ENCODE measurements at regions not wholly inside any gene's neighbourhood (a gene's known extent, or its start where the extent isn't known, plus 50 kb on each side); places are given as distances from the start of the nearest gene placed in this dataset.

DNA sequence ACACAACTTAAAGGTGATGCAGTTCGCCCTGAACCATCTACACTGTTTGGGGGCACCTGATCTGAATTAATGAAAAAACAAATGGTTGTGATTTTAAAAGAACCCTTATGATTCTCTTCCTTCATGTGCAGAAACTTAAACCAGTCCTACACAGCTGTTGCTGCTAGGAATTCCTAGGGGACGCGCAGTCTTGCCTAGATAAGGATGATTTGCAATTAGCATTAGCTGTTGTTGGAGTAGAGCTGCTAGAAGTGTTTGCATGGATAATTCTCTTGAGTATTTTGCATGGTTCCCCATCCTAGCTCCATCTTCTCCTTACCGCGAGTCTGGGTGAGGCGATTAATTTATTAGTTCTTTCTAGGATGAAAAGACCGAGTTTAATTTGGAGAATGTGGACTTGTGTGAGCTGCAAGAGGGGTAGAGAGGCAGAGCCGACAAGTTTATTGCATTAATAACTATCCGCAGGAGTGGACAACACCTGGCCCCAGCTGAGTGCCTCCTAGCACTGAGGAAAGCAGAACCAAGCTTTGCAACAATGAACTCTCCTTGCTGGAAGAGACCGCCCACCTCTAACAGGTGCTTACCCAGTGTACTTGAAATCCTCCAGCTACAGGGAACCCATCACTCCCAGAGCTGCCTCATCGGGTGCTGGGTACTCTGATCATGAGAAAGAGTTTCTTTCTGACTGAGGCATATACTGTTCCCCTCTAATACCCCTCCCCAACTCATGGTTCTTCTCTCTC, 75.0 kb upstream of the WNT7A start:
- intact Hi-C loops (cut with micrococcal nuclease; ENCODE audit: unreplicated experiment) = no loop called here
- BruUV-seq (replicated peaks) = no TSS peak
- H3K4me1 Mint-ChIP-seq (ENCODE audit: low read depth, unreplicated experiment) = no peaks in the 10 kb centered on the region
- CTCF ChIA-PET = no interaction called here
- no peak overlapping the region for H3K4me3 Mint-ChIP-seq (ENCODE audit: low read depth, unreplicated experiment)
- TF ChIP-seq, protein P1, sequence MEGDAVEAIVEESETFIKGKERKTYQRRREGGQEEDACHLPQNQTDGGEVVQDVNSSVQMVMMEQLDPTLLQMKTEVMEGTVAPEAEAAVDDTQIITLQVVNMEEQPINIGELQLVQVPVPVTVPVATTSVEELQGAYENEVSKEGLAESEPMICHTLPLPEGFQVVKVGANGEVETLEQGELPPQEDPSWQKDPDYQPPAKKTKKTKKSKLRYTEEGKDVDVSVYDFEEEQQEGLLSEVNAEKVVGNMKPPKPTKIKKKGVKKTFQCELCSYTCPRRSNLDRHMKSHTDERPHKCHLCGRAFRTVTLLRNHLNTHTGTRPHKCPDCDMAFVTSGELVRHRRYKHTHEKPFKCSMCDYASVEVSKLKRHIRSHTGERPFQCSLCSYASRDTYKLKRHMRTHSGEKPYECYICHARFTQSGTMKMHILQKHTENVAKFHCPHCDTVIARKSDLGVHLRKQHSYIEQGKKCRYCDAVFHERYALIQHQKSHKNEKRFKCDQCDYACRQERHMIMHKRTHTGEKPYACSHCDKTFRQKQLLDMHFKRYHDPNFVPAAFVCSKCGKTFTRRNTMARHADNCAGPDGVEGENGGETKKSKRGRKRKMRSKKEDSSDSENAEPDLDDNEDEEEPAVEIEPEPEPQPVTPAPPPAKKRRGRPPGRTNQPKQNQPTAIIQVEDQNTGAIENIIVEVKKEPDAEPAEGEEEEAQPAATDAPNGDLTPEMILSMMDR (IDR thresholded peaks at IDR 0.05; ENCODE audit: unreplicated experiment) = no peak
- no peak for DNase-seq
- no peak overlapping the region for H3K27ac Mint-ChIP-seq (ENCODE audit: unreplicated experiment)
- peaks cover under 1% of the 10 kb centered on the region for H3K9me3 Mint-ChIP-seq (ENCODE audit: low read depth, unreplicated experiment)
- no peaks in the 10 kb centered on the region for H3K36me3 Mint-ChIP-seq (ENCODE audit: insufficient read depth, unreplicated experiment)
- H3K27me3 Mint-ChIP-seq (ENCODE audit: unreplicated experiment) = no peaks in the 10 kb centered on the region

DNA sequence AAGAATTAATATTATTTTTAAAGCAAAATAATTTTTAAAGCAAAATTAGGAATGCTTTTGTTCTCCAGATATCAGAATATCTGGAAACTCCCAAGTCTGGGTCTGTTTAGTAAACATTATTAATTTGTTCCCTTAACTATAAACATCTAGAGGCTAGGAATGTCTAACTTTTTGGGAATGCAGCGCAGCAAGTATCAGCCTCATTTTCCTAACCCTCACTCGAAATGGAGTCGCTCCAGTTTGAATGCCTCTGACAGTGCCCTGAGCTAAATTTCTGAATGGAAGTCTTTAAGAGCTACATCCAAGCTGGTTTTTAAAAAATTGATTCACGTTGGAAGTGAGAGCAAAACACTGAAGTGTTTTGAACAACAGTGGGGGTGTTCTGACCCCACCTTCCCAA, 74.4 kb upstream of the WNT7A start:
- TF ChIP-seq, protein P1 (IDR thresholded peaks at IDR 0.05; ENCODE audit: unreplicated experiment) = no peak
- no TSS peak for BruUV-seq (replicated peaks)
- no peaks in the 10 kb centered on the region for H3K4me1 Mint-ChIP-seq (ENCODE audit: low read depth, unreplicated experiment)
- H3K36me3 Mint-ChIP-seq (ENCODE audit: insufficient read depth, unreplicated experiment) = no peaks in the 10 kb centered on the region
- no peaks in the 10 kb centered on the region for H3K9me3 Mint-ChIP-seq (ENCODE audit: low read depth, unreplicated experiment)
- CTCF ChIA-PET = no interaction called here
- DNase-seq = no peak
- H3K27me3 Mint-ChIP-seq (ENCODE audit: unreplicated experiment) = no peaks in the 10 kb centered on the region
- H3K27ac Mint-ChIP-seq (ENCODE audit: unreplicated experiment) = no peak overlapping the region
- no peak overlapping the region for H3K4me3 Mint-ChIP-seq (ENCODE audit: low read depth, unreplicated experiment)
- intact Hi-C loops (cut with micrococcal nuclease; ENCODE audit: unreplicated experiment) = no loop called here

DNA sequence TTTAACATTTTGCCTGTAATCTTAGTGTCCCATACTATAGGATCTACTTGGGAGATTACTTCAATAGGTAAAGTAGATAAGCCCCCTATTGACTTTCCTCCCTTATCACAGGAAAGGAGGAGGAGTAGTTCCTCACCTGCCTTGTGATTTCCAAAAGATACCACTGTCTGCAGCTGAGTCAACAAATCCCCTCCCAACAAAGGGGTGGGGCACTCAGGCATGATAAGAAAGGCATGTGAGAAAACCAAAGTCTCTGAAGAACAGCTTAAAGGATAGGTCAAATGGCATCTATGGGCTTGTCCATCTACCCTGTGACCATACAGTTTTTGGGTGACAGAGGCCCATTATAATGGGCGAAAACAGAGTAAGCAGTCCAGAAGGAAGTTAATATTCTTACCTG, 71.3 kb upstream of the WNT7A start:
- intact Hi-C loops (cut with micrococcal nuclease; ENCODE audit: unreplicated experiment) = no loop called here
- peaks cover 4% of the 10 kb centered on the region for H3K9me3 Mint-ChIP-seq (ENCODE audit: low read depth, unreplicated experiment)
- TF ChIP-seq, protein P1 (IDR thresholded peaks at IDR 0.05; ENCODE audit: unreplicated experiment) = no peak
- no peak overlapping the region for H3K27ac Mint-ChIP-seq (ENCODE audit: unreplicated experiment)
- no TSS peak for BruUV-seq (replicated peaks)
- no peak overlapping the region for H3K4me3 Mint-ChIP-seq (ENCODE audit: low read depth, unreplicated experiment)
- no peak for DNase-seq
- CTCF ChIA-PET = no interaction called here
- no peaks in the 10 kb centered on the region for H3K4me1 Mint-ChIP-seq (ENCODE audit: low read depth, unreplicated experiment)
- H3K27me3 Mint-ChIP-seq (ENCODE audit: unreplicated experiment) = no peaks in the 10 kb centered on the region
- no peaks in the 10 kb centered on the region for H3K36me3 Mint-ChIP-seq (ENCODE audit: insufficient read depth, unreplicated experiment)

DNA sequence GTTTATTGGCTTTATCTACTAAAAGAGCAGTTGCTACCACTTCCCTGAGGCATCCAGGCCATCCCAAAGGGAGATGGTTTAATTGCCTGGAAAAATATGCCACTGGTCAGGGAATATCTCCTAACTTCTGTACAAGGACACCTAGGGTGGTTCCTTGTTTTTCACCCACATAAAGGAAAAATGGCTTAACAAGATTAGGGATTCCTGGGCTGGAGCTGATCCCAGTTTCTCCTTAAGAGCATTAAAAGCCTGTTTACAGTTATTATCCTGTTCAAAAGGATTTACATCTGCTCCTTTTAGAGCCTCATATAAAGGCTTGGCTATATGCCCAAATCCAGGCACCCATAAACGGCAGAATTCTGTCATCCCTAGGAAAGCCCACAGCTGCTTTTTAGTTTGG, 70.2 kb upstream of the WNT7A start:
- BruUV-seq (replicated peaks) = no TSS peak
- H3K4me1 Mint-ChIP-seq (ENCODE audit: low read depth, unreplicated experiment) = no peaks in the 10 kb centered on the region
- no peak for DNase-seq
- H3K27me3 Mint-ChIP-seq (ENCODE audit: unreplicated experiment) = no peaks in the 10 kb centered on the region
- H3K36me3 Mint-ChIP-seq (ENCODE audit: insufficient read depth, unreplicated experiment) = no peaks in the 10 kb centered on the region
- H3K9me3 Mint-ChIP-seq (ENCODE audit: low read depth, unreplicated experiment) = peaks cover 6% of the 10 kb centered on the region
- intact Hi-C loops (cut with micrococcal nuclease; ENCODE audit: unreplicated experiment) = no loop called here
- TF ChIP-seq, protein P1 (IDR thresholded peaks at IDR 0.05; ENCODE audit: unreplicated experiment) = no peak
- CTCF ChIA-PET = no interaction called here
- no peak overlapping the region for H3K4me3 Mint-ChIP-seq (ENCODE audit: low read depth, unreplicated experiment)
- H3K27ac Mint-ChIP-seq (ENCODE audit: unreplicated experiment) = no peak overlapping the region
